Breast epithelium (tissue), 3 donors: ENCODE measurements at regions not wholly inside any gene's neighbourhood (a gene's known extent, or its start where the extent isn't known, plus 50 kb on each side); places are given as distances from the start of the nearest gene placed in this dataset.

Source experiments
- CTCF ChIP-seq, 3 donors: fragments of 450-650 bp; IDR thresholded peaks; one replicate each; pipeline ENCODE4 v1.5.1; 2016 to 2017; ENCODE audit warnings: antibody characterized with exemption in 3 of 3, mild to moderate bottlenecking in 3 of 3, moderate library complexity in 3 of 3
- POLR2A ChIP-seq: fragments of 450-650 bp; IDR thresholded peaks from one replicate; pipeline ENCODE4 v1.6.1; 2016; ENCODE audit warnings: antibody characterized with exemption, mild to moderate bottlenecking, moderate library complexity

- TF ChIP-seq CTCF (IDR thresholded peaks at IDR 0.05) = no peak
- TF ChIP-seq POLR2A = no peak
Measured at GRCh38 chr2:128564131-128564530, 245.5 kb upstream of the HS6ST1 start.
